ENCODE measurements at regions not wholly inside any gene's neighbourhood (a gene's known extent, or its start where the extent isn't known, plus 50 kb on each side); places are given as distances from the start of the nearest gene placed in this dataset.

DNA sequence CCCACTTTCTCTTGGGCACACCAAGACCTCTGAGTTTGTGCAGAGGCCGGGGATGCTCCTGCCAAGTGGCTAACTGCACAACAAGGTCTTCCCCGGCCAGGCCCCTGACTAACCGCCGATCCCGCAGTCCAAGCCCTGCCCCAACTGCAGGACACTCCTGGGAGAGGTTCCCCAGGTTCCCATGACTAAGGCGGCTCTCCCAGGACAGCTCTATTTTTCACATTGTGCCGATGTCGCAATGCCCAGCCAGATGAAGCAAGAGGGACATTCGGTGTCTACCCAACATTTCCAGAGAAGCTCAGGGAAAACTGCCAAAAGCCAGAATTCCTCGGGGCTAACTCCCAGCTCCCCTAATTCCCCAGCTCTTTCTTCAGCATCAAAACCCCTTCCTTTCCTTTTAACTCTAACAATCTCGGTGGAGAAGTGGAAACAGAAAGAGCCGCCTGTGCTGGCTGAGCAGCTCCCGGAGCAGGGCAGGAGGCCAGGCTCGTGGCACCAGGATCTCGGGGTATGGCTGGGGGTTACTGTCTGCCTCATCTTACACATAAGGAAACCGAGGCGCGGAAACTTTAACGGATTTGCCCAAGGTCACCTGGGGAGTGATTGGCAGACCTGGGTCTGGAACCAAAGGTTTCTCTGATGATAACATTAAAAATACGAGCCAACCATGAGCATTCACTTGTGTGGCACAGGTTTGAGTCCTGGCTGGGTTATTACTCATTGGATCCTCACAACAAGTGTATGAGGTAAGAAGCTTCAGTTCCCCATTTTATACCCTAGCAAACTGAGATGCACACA lies 318.2 kb downstream of the BCL11B start:
- no peaks in the 10 kb centered on the region for H3K36me3 ChIP-seq
- no peak for DNase-seq
- peaks cover 84% of the 10 kb centered on the region for H3K27me3 ChIP-seq (ENCODE audit: insufficient read depth, low read depth, severe bottlenecking)
- TF ChIP-seq, protein P1, sequence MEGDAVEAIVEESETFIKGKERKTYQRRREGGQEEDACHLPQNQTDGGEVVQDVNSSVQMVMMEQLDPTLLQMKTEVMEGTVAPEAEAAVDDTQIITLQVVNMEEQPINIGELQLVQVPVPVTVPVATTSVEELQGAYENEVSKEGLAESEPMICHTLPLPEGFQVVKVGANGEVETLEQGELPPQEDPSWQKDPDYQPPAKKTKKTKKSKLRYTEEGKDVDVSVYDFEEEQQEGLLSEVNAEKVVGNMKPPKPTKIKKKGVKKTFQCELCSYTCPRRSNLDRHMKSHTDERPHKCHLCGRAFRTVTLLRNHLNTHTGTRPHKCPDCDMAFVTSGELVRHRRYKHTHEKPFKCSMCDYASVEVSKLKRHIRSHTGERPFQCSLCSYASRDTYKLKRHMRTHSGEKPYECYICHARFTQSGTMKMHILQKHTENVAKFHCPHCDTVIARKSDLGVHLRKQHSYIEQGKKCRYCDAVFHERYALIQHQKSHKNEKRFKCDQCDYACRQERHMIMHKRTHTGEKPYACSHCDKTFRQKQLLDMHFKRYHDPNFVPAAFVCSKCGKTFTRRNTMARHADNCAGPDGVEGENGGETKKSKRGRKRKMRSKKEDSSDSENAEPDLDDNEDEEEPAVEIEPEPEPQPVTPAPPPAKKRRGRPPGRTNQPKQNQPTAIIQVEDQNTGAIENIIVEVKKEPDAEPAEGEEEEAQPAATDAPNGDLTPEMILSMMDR (IDR thresholded peaks at IDR 0.05; ENCODE audit: low read depth, low read length), result no peak
- no peak overlapping the region for H3K27ac ChIP-seq
- H3K9me3 ChIP-seq (ENCODE audit: severe bottlenecking), result peaks cover 3% of the 10 kb centered on the region
- H3K4me3 ChIP-seq (ENCODE audit: low read depth, low read length), result no peak overlapping the region

DNA sequence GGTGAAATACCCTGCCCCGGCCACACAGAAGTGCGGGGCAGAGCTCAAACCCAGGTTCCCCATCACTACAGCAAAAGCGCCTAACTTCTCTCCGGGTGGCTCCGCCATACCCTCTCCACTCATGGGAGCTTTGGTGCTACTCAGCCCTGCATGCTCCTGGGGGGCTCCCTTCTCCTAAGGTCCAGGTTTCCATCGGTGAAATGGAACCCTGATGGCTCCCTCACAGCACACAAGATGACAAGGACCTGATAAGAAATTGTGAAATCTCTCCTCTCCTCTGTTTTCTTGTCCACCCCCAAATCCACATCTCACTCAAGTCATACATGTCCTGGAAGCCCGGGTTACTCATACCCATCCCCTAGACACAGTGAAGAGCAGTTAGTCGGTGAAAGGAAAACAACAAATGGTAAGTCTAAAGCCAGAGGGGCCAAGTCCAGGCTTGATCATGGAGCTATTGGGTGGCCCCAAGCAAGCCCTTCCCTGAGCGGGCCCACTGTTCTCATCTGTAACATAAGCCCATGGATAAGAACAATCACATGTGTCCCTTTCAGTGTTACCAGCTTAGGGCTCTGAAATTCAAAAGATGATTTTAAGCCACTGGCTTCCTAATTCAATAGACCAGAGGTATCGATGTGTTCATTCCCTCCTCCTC lies 317.5 kb downstream of the BCL11B start:
- Histone ChIP-seq H3K27ac (no peak overlapping the region), H3K4me3 (ENCODE audit: low read depth, low read length) (no peak overlapping the region), H3K27me3 (ENCODE audit: insufficient read depth, low read depth, severe bottlenecking) (peaks cover 89% of the 10 kb centered on the region), H3K36me3 (no peaks in the 10 kb centered on the region), H3K9me3 (ENCODE audit: severe bottlenecking) (peaks cover 3% of the 10 kb centered on the region)
- DNase-seq, result no peak
- TF ChIP-seq, protein P1 (IDR thresholded peaks at IDR 0.05; ENCODE audit: low read depth, low read length), result no peak

DNA sequence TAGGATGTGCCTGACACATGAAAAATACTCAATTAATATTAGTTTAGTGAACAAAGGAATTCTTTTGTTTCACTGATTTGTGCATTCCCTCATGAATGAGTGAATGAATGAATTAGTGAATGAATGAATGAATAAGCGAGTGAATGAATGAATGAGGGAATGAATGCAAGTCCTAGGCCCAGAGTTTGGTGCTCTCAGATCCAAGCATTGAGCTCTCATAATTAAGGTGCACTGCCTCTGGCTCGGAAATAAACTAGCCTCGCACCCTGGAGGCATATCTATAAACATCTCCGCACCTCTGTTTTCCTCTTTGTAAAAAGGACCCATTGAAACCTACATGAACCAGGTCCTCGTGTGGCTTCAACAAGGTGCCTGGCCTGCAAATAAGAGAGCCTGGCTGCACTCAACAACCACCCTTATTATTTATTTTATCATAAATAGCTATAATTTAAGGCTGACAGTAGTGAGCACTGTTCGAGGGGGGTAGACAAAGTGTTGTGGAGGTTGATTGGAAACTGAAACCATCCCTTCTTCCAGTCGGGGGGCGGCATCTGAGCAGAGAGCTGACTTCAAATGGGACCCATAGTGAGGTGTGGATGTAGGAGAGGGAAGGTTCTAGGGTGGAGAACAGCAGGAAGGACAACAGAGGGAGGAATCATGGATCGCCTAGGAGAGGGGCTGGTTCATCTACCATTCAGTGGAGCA lies 316.8 kb downstream of the BCL11B start:
- H3K27ac ChIP-seq, result no peak overlapping the region
- no peak overlapping the region for H3K4me3 ChIP-seq (ENCODE audit: low read depth, low read length)
- TF ChIP-seq, protein P1 (IDR thresholded peaks at IDR 0.05; ENCODE audit: low read depth, low read length), result no peak
- DNase-seq, result no peak
- H3K27me3 ChIP-seq (ENCODE audit: insufficient read depth, low read depth, severe bottlenecking), result peaks cover 90% of the 10 kb centered on the region
- H3K9me3 ChIP-seq (ENCODE audit: severe bottlenecking), result peaks cover 3% of the 10 kb centered on the region
- H3K36me3 ChIP-seq, result no peaks in the 10 kb centered on the region

DNA sequence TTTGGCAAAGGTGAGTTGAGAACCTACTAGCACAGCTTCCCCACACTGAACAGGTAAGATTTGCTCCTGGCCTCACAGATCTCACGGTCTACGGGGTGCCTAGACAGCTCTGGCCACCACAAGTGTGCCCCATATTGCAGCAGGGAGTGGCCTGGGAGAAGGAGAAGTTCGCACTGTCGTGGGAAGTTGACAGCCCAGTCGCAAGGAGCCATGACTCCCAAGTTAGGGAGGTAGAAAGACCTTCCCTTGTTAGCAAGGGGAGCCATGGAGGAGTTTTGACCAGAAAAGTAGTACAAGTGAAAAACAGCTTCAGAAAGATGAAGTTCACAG lies 316.3 kb downstream of the BCL11B start:
- Histone ChIP-seq H3K27ac (no peak overlapping the region), H3K27me3 (ENCODE audit: insufficient read depth, low read depth, severe bottlenecking) (peaks cover 92% of the 10 kb centered on the region), H3K36me3 (no peaks in the 10 kb centered on the region), H3K9me3 (ENCODE audit: severe bottlenecking) (peaks cover 3% of the 10 kb centered on the region), H3K4me3 (ENCODE audit: low read depth, low read length) (no peak overlapping the region)
- DNase-seq, result no peak
- TF ChIP-seq, protein P1 (IDR thresholded peaks at IDR 0.05; ENCODE audit: low read depth, low read length), result no peak

DNA sequence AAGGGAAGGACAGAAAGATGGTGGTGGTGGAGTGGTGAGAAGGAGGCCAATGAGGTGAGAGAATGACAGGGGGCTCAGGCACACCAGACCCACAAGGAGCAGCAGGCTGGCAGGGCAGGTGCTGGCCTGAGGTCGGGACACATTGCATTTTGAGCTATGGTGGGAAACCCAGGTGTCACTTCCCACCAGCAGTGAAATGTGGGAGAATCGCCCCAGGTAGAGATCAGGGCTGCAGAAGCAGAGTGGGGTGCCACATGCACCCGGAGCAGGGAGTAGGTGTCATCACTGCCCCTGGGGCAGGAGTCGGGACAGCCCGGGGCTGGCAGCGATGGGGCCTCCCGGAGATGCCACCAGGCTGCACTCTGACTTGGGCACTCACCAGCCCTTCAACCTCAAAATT lies 315.8 kb downstream of the BCL11B start:
- Histone ChIP-seq H3K9me3 (ENCODE audit: severe bottlenecking) (peaks cover 3% of the 10 kb centered on the region), H3K4me3 (ENCODE audit: low read depth, low read length) (no peak overlapping the region), H3K36me3 (no peaks in the 10 kb centered on the region), H3K27ac (no peak overlapping the region), H3K27me3 (ENCODE audit: insufficient read depth, low read depth, severe bottlenecking) (peaks cover 95% of the 10 kb centered on the region)
- no peak for DNase-seq
- TF ChIP-seq, protein P1 (IDR thresholded peaks at IDR 0.05; ENCODE audit: low read depth, low read length), result no peak
